Endodermal cell (in vitro differentiated cells): ENCODE measurements at regions not wholly inside any gene's neighbourhood (a gene's known extent, or its start where the extent isn't known, plus 50 kb on each side); places are given as distances from the start of the nearest gene placed in this dataset.

Experiments
- DNase-seq: peaks from one replicate; pipeline ENCODE4 v3.0.0-alpha.2; 2017
- H3K27ac ChIP-seq: 2 replicates; pipeline ENCODE4 v1.5.1; 2013; ENCODE audit warnings: mild to moderate bottlenecking, low read depth, low read length, moderate library complexity
- H3K27me3 ChIP-seq: 2 replicates; pipeline ENCODE4 v1.6.1; 2013; ENCODE audit warnings: mild to moderate bottlenecking, low read length, moderate library complexity; ENCODE audit not compliant: insufficient read depth, control insufficient read depth, poor library complexity, severe bottlenecking
- H3K36me3 ChIP-seq: 2 replicates; pipeline ENCODE4 v1.7.0; 2013; ENCODE audit warnings: mild to moderate bottlenecking, low read length, moderate library complexity; ENCODE audit not compliant: control insufficient read depth, insufficient read depth
- H3K4me1 ChIP-seq: one replicate; pipeline ENCODE4 v1.7.0; 2013; ENCODE audit warnings: low read length; ENCODE audit not compliant: control insufficient read depth, insufficient read depth
- H3K4me3 ChIP-seq: 2 replicates; pipeline ENCODE4 v1.5.1; 2013; ENCODE audit warnings: mild to moderate bottlenecking, low read length, moderate library complexity
- H3K9ac ChIP-seq: 2 replicates; pipeline ENCODE4 v1.6.1; 2013; ENCODE audit warnings: mild to moderate bottlenecking, low read length, moderate library complexity; ENCODE audit not compliant: poor library complexity, severe bottlenecking; ENCODE audit errors: extremely low read depth
- H3K9me3 ChIP-seq: 2 replicates; pipeline ENCODE4 v1.6.1; 2013; ENCODE audit warnings: mild to moderate bottlenecking, low read length, moderate library complexity; ENCODE audit not compliant: control insufficient read depth
- H3K27ac Mint-ChIP-seq: 2 replicates; pipeline ENCODE4 v1.8.0; 2020; ENCODE audit warnings: mixed read lengths
- H3K27me3 Mint-ChIP-seq: 2 replicates; pipeline ENCODE4 v1.8.0; 2021; ENCODE audit warnings: mild to moderate bottlenecking, mixed read lengths; ENCODE audit not compliant: insufficient read depth
- H3K36me3 Mint-ChIP-seq: 2 replicates; pipeline ENCODE4 v1.8.0; 2020; ENCODE audit warnings: low read depth, mixed read lengths
- H3K4me1 Mint-ChIP-seq: 2 replicates; pipeline ENCODE4 v1.8.0; 2020; ENCODE audit warnings: mixed read lengths
- H3K4me3 Mint-ChIP-seq: 2 replicates; pipeline ENCODE4 v1.8.0; 2020; ENCODE audit warnings: mild to moderate bottlenecking, moderate library complexity, mixed read lengths
- H3K9me3 Mint-ChIP-seq: 2 replicates; pipeline ENCODE4 v1.8.0; 2020; ENCODE audit warnings: mild to moderate bottlenecking, mixed read lengths
- CTCF ChIP-seq: fragments of 200-600 bp; sonication (generic); conservative IDR thresholded peaks from 2 replicates; pipeline ENCODE4 v1.5.0; 2021; ENCODE audit warnings: antibody characterized with exemption, mild to moderate bottlenecking
- WGBS, 2 experiments: methylation state at CpG; one replicate each; pipeline versions ENCODE4 v1.1.5 to v1.1.7; 2013; ENCODE audit warnings: missing lambda C conversion rate in 2 of 2, mixed read lengths in 1 of 2; ENCODE audit not compliant: insufficient coverage in 1 of 2, insufficient read length in 1 of 2; 5-methylcytosine and 5-hydroxymethylcytosine counted together

DNA sequence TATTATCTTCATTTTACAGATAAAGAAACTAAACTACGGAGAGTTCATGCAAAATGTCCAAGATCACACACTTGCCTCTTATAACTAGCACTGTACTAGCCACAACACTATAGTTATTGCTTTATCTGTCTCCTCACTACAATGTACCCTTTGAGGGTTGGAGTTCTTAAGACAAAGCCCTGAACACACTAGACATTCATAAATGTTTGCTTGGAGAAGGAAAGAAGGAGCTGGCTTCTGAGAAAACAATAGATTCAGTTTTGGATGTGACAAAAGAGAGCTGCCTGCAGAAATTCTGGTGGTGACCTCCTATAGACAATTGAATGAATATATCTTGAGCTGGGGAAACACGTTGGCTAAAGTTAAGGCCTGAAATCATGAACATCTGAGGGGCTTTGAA is 169.9 kb upstream of the ARHGEF26 start:
- H3K27me3 Mint-ChIP-seq: no peaks in the 10 kb centered on the region
- no peaks in the 10 kb centered on the region for H3K9me3 Mint-ChIP-seq
- H3K27ac ChIP-seq: no peak overlapping the region
- 81 to 91% methylated on average over 2 of the region's 2 CpGs for WGBS, 2 experiments
- TF ChIP-seq CTCF: no peak
- H3K4me3 Mint-ChIP-seq: no peak overlapping the region
- no peaks in the 10 kb centered on the region for H3K4me1 ChIP-seq
- no peak overlapping the region for H3K9ac ChIP-seq
- H3K27me3 ChIP-seq: no peaks in the 10 kb centered on the region
- no peaks in the 10 kb centered on the region for H3K36me3 ChIP-seq
- DNase-seq: no peak
- H3K4me3 ChIP-seq: no peak overlapping the region
- no peak overlapping the region for H3K27ac Mint-ChIP-seq
- H3K4me1 Mint-ChIP-seq: peaks cover 3% of the 10 kb centered on the region
- no peaks in the 10 kb centered on the region for H3K9me3 ChIP-seq
- no peaks in the 10 kb centered on the region for H3K36me3 Mint-ChIP-seq

DNA sequence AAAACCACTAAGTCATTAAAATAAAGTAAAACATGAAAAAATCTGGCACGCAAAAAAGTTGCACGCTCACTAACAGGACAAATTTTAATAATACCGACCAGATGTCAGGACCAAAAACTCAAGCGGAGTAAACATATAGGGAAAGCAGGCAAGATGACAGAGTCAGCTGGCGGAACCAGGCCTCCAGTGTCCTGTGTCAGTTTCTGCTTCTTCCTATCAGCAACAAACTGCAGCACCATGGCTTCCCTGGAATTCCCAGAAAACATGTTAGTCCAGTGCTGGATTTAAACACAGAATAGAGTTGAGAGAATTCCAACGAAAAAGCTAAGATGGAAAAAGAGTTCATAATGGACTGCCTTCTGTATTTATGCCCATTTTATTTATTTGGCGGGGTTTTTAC is 169.1 kb upstream of the ARHGEF26 start:
- no peaks in the 10 kb centered on the region for H3K4me1 ChIP-seq
- H3K36me3 Mint-ChIP-seq: no peaks in the 10 kb centered on the region
- peaks cover 3% of the 10 kb centered on the region for H3K4me1 Mint-ChIP-seq
- H3K4me3 Mint-ChIP-seq: no peak overlapping the region
- no peak overlapping the region for H3K27ac Mint-ChIP-seq
- 91 to 98% methylated on average over 7 of the region's 7 CpGs for WGBS, 2 experiments
- H3K27me3 Mint-ChIP-seq: peaks cover 2% of the 10 kb centered on the region
- no peaks in the 10 kb centered on the region for H3K9me3 ChIP-seq
- H3K36me3 ChIP-seq: no peaks in the 10 kb centered on the region
- no peak for DNase-seq
- H3K9ac ChIP-seq: no peak overlapping the region
- no peaks in the 10 kb centered on the region for H3K27me3 ChIP-seq
- H3K9me3 Mint-ChIP-seq: no peaks in the 10 kb centered on the region
- TF ChIP-seq CTCF: no peak
- H3K4me3 ChIP-seq: no peak overlapping the region
- no peak overlapping the region for H3K27ac ChIP-seq

DNA sequence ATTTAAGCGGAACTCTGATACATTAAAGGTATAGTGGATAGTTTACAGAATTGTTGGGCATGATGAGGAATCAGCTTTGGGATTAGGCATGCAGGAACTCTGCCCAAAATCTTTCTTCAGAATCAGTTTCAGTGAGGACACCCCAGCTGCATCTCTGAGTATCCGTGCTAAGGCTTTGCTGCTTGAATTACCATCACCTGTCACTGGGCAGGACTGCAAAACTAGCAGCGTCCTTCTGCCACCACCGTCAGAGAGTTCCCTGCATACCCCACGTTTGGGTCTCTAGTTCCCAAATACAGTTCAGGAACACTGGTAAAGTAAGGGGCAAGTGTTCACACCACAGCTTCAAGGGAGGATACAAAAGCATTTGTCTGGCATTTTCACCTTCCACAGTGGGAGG is 164.6 kb upstream of the ARHGEF26 start:
- Mint-ChIP-seq H3K9me3 (no peaks in the 10 kb centered on the region), H3K4me1 (peaks cover 17% of the 10 kb centered on the region), H3K36me3 (no peaks in the 10 kb centered on the region), H3K27me3 (peaks cover 2% of the 10 kb centered on the region), H3K4me3 (no peak overlapping the region), H3K27ac (no peak overlapping the region)
- no peak for TF ChIP-seq CTCF
- H3K9me3 ChIP-seq: no peaks in the 10 kb centered on the region
- H3K27ac ChIP-seq: no peak overlapping the region
- H3K4me3 ChIP-seq: no peak overlapping the region
- no peaks in the 10 kb centered on the region for H3K4me1 ChIP-seq
- DNase-seq: no peak
- no peak overlapping the region for H3K9ac ChIP-seq
- H3K27me3 ChIP-seq: no peaks in the 10 kb centered on the region
- WGBS, 2 experiments: 78 to 88% methylated on average over 3 to 5 of the region's 5 CpGs
- H3K36me3 ChIP-seq: no peaks in the 10 kb centered on the region
